DND-41 (cell line): ENCODE measurements at regions not wholly inside any gene's neighbourhood (a gene's known extent, or its start where the extent isn't known, plus 50 kb on each side); places are given as distances from the start of the nearest gene placed in this dataset.

Experiments used
- CTCF ChIP-seq: IDR thresholded peaks from 2 replicates; pipeline ENCODE4 v1.5.1; 2012; ENCODE audit warnings: borderline replicate concordance, low read length, moderate library complexity, mild to moderate bottlenecking; ENCODE audit not compliant: poor library complexity, severe bottlenecking; ENCODE audit errors: extremely low read depth
- EZH2 ChIP-seq: IDR thresholded peaks from 3 replicates; pipeline ENCODE4 v1.6.1; 2012; ENCODE audit warnings: borderline replicate concordance, low read depth, mild to moderate bottlenecking, moderate library complexity, low read length, inconsistent platforms; ENCODE audit not compliant: severe bottlenecking

- TF ChIP-seq CTCF: no peak
- TF ChIP-seq EZH2: no peak
These were observed 219.3 kb upstream of the TTC14 start for GRCh38 chr3:180382638-180383180.
